HG02870 (cell line): ENCODE measurements at regions not wholly inside any gene's neighbourhood (a gene's known extent, or its start where the extent isn't known, plus 50 kb on each side); places are given as distances from the start of the nearest gene placed in this dataset.

Experiments
- ATAC-seq: cut with Tn5 transposase; IDR thresholded peaks from one replicate; pipeline ENCODE4 v1.9.1; 2021; ENCODE audit warnings: mild to moderate bottlenecking, moderate library complexity; ENCODE audit not compliant: unreplicated experiment

DNA sequence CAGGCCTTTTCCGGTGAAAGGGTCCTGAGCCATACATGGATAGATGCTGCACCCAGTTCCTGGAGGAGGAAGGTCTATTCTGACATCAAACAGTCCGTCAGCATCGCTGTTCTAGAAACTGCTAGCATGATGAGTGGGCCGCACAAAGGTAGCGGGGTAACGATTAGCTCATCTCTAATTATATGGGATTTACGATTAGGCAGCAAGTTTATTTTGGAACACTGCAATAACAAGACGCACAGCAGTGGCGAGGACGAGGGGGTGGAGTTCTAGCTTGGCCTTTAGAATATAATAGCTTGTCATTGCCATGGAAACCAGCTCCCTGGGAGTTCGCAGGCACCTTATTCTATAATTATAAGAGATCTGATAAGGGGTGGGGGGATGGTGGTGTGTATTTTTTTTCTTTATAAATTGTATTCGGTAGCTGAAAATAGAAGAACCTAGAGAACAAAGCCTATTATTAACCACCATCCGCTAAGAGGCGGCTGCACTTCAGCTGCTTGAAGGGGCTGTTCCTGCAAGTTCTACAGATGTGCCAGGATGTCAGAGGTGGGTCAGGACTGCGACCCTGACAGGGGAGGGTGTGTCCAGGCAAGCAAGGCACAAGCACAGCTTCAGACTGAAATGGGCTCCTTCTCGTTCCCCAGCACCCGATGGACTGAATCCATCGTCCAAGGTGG is 311.0 kb downstream of the AGTPBP1 start:
- no peak for ATAC-seq

DNA sequence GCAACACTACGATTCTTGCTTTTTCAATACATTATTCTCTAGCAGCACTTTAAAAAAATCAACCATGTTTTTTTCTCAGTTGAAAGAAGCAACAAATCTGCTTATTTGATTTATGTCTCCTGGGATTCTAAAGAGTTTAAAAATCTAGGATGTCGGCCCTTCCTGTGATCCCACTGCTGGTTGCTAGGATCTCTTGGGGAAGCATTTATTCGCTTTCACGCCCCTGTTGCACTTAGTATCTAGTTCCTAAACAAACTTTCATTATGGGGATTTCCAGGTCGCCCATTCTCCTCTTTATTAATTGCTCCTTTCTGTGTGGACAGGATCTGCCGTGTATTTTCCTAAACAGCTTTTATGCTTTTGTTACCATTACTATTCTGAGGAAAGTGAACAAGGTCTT is 313.5 kb downstream of the AGTPBP1 start:
- ATAC-seq, result no peak

DNA sequence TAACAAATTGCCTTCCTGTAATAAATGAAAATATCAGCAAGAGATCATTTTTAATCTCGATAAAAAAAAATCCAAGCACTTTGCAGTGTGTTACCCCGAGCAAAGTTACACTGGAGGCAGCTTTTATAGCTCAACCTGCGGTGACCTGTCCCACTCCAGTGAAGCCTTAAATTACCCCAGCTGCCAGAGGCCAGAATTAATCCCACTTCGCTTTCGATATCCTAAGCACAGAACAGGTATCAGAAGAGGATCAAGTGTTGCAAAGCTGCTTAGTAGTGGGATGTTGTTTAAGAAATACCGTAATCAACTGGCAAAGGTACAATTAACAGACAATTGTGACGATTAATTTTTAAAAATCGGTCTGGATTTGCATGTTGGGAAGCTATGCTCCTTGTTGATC is 314.0 kb downstream of the AGTPBP1 start:
- no peak for ATAC-seq

DNA sequence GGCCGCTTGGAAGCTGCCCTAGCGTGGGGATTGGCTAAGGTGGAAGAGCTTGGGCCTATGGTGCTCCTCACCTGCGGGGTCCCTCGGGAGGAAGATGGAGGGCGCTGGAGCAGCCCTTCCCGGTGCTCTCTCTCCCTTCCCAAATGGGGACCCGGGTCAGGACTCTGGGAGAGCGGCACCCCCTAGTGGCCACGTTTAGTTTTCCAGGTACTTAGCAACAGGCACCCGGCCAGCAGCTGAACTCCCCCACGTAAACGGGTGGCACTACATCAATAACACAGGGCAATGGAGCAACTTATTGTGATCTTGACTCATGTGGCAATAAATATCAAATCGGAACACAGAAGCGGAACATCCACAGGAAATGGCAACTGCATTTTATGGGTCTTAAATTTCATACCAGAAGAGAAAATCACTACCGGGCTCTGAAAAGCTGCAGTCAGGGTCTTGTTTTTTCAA is 316.6 kb downstream of the AGTPBP1 start:
- peak; percentile 53 for ATAC-seq

DNA sequence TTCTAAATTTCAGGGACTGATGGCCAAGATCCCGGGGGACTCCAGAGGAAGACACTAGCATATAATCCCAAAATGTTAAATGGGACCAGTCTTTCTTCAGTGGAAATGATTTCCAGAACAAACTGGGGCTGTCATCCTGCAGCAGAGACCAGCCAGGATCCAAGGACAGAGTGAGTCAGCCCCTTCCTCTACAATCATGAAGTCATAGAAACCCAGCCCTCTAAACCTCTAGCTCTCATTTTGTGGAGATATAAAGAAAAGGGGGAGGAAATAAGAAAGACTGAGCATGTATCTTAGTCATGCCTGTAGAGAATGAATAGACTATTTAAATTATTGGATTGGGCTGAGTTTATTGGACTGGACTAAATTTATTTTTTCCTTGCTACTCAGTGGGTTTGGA is 318.3 kb downstream of the AGTPBP1 start:
- ATAC-seq, result no peak

DNA sequence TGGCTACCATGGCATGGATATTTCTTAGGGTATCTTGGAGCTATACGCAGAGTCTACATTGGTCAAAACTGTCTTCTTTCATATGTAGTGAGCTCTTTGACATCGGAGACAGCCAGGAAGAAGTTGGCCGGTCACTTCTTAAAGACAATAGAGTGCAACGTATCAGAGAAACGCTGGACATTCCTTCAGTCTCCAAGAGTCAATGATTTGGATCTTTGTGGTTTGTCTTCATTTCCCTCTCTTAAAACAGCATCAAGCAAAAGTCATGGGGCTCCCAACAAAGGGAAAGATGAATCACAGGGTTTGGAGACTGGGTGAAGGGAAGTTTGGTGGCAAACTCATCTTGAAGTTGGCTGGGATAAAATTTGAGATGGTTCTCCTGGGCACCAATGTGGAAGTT is 320.1 kb downstream of the AGTPBP1 start:
- no peak for ATAC-seq

DNA sequence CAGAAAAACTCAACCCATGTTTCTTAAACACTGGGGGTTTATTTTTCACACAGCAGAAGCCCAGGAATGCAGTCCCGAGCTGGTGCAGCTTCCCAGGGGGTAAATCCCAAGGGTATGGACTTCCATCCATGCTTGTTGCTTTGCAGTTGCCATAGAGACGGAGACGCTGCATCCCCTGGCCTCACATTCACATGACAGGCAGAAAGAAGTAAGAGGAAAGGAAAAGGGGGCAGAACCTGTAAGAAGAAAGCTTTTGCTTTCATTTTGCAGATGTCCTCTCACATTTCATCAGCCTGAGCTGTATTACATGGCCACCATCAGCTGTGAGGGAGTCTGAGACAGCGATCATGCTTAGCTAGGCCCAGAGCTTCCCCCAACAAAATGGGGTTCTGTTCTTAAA is 321.0 kb downstream of the AGTPBP1 start:
- no peak for ATAC-seq

DNA sequence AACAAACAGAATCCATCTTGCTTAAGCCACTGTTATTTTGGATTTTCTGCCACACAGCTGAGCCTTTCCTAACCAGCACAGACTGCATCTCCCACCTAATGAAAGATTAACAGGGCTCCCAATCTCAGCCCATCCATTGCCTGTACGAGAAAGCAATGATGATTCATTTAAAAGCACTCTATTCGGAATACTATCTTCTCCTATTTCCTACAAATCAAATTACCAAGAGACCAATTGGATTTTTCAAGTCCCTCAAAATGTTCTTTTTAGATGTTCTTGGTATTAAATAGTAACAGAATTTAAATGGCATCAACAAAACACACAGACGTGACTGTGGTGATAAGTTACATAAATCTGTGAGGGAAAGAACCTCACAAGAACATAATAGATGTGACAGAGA is 324.1 kb downstream of the AGTPBP1 start:
- ATAC-seq, result no peak

DNA sequence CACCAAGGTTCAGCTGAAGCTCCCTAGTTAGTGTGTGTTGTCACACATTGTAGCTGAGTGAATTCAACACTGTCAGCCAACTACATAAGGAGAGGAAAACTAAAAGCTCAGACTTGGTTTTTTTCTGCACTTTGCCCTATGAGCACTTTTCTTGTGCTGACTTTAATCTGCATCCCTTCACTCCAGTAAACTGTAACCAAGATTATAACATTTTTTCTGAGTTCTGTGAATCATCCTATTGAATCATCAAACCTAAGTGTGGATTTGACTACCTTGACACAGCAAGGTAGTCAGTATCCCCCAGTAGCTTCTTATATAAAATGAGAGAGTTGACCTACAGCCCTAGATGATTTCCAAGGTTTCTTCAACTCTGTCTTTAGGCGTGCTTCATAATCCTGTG is 325.0 kb downstream of the AGTPBP1 start:
- no peak for ATAC-seq

DNA sequence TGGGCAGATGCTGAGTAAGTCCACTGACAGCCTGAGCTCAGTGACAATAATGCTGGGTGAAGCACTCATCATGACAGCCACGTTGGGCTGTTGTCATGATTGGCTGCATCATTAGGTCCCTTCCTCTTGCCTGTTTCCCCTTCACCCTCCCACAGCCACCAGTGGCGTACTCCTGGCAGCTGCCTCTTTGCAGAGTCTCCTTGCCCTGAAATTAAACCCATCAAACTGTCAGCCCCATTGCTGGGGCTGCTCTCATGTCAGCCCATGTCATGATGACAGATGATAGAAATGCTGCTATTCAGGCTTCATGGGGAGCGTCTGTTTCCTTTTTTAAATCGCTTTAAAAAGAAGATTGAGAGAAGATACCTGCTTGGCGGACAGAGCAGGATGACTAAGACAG is 327.4 kb downstream of the AGTPBP1 start:
- no peak for ATAC-seq

DNA sequence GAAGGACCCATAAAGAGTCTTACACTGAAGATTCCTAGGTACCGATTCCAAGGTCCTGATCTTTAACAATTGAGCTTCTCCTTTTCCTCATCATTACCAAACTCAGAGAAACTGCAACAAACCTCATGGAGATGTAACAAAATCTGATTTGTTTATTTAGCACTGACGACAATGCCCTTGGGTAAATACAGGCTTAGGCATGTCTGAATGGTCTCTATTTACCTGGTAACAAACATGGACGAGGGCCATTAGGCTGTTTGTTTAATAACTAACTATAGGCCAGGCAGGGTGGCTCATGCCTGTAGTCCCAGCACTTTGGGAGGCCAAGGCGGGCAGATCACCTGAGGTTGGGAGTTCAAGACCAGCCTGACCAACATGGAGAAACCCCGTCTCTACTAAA is 333.3 kb downstream of the AGTPBP1 start:
- no peak for ATAC-seq

DNA sequence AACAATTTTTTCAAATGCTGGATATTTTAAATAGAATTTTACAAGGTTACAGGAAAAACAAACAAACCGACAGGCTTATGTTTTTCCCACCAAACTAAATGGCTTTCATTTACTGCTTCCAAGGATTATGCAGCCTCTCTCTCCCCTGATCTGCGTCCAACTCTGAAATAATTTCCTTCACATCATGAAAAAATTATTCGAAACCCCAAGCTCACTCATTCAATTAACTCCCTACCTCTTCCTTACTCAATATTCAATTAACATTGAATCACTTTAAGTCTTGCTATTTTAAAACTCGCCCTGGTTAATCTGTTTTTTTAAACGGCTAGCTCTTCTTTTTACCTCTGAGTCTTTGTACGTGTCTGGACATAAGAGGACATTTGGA is 336.2 kb downstream of the AGTPBP1 start:
- ATAC-seq, result no peak

DNA sequence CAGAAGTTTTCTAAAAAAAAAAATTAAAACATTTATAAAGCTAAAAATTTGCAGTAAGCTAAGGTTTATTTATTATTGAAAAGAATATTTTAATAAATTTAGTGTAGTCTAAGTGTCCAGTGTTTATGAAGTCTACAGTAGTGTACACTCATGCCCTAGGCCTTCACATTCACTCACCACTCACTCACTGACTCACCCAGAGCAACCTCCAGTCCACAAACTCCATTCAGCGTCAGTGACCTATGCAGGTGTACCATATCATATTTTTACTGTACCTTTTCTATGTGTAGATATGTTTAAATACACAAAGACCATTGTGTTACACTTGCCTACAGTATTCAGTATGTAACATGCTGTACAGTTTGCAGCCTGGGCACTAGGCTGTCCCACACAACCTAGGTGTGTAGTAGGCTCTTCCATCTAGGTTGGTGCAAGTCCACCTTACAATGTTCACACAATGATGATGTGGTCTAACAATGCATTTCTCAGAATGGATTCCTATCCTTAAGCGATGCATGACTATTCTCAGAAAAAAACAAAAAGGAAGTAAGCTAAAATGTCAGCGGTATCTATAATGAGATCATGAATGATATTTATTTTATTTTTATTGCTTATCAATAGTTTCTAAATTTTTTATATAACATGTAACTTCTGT is 336.7 kb downstream of the AGTPBP1 start:
- no peak for ATAC-seq

DNA sequence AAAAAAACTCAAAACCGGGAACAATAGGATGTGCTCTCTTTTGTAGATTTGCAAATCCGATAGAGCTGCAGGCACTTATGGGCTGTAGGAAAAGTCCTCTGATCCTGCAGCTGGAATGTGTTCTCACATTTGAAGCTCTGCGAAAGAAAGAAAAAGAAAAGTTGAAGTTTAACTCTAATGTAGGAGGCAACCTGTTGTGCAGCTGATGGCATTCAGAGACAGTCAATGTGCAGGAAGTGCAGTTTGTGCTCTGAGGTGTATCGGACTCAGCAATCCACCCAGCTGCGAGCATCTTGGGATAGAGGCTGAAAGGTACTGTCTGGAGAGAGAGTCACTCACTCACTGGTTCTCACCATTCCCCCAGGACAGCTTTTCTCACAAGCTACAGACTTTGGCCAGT is 339.2 kb downstream of the AGTPBP1 start:
- ATAC-seq, result no peak

DNA sequence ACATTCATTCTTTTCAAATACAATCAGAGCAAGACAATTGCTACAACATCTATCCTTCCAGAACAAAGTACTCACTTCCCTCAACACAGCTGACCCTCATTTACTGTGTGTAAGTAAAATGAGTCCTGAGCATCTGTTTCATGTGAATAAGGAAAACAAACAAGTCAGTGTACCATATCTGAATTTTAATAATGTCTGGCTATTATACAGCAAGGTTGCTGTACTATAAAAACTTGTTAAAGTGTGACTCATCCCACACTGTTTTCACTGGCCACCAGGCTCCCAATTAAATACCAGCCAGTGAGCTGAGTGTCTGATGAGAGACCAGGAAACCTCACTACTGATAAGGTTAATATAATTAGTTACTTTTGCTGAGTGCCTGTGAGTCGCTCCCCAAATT is 339.8 kb downstream of the AGTPBP1 start:
- no peak for ATAC-seq

DNA sequence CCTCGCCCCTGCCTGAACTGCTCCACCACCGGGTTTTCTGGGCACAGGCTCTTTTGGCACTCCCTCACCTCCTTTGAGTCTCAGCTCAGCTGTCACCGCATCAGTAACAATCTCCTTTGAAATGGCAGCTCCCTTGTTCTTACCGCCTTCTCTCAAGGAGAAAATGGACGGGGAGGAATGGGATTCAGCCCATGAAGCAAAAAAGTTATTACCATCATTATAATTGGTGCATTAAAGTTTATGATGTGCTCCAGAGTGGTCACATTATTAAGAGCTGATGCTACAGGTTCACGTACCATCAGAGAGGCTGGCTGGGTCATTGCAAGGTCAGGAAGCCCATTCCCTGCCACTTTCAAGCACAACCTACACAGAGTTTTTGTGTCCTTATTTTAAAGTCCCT is 344.7 kb downstream of the AGTPBP1 start:
- ATAC-seq, result no peak

DNA sequence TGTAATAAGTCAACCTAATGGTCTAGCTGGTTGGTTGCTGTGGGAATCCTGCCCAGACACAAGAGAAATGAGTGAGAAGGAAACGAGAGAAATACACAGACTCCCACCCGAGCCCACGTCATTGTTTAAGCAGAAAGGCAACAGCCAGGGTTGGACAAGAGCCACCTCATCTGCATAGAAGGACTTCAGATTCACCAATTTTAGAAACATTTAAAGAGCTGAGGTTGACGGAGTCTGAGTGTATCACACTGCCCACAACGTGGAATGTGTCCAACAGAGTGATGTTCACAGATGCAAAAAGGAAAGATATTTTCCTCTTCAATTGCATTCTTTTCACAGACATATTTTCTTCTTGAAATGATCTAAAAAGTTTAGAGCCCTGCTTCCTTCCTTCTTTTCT is 349.5 kb downstream of the AGTPBP1 start:
- ATAC-seq, result no peak

DNA sequence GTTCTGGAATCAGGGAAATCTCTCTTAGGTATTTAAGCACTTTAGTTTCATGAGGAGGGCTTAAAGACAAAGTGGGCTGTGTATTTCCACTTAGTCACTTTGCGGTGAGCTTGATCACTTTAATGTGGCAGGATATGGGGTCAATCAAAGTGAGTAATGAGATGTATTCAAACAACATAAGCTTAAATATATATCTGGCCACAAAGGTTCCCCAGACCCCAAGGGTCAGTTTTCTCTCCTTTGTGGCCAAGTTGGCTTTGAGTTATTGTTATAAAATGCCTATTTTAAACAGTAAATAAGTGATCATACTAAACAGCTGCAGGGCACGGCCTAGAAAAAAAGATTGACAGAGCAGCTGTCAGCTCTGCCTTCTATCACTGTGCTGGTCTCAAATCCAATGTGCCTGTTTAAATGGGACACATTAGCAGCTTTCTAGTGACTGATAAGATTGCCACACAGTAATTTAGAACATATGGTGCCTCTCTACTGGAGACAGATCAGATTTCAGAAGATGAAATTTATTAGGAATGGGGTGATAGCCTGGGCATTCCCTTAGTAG is 363.9 kb downstream of the AGTPBP1 start:
- ATAC-seq, result no peak

DNA sequence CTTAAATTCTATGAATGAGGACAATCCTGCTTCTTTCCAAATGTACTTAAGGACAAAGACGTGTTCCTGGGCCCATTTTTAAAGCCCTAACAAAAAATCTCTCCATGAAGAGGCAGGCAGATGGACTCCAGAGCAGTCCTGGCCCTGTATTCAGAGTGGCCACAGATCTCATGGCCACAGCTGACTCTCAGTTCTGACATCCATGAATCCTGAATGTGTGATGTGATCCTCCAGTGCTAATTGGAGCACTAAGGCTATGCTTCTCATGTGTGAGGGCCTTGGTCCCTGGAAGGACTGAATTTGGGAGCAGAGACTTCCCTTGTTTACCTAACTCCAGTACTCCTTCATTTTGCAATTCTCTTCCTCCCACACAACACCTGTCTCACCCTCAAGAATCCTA is 373.0 kb downstream of the AGTPBP1 start:
- no peak for ATAC-seq

DNA sequence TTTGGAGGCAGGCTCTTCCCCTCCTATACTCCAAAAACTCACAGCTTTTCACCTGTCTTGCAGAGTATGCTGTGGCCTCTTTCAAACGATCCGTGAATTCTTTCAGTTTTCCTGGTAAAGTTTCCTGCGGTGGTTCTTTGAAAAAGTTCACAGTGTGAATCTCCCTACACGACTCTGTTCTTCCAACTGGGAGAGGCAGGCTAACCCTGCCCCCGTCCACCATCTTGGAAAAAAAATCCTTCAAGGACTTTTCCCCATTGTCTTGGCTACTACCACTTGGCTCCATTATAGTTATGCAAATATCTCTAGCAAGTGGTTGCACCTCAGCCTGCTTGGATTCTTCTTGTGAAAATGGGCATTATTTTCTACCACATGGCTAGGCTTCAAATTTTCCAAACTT is 382.6 kb downstream of the AGTPBP1 start:
- no peak for ATAC-seq

DNA sequence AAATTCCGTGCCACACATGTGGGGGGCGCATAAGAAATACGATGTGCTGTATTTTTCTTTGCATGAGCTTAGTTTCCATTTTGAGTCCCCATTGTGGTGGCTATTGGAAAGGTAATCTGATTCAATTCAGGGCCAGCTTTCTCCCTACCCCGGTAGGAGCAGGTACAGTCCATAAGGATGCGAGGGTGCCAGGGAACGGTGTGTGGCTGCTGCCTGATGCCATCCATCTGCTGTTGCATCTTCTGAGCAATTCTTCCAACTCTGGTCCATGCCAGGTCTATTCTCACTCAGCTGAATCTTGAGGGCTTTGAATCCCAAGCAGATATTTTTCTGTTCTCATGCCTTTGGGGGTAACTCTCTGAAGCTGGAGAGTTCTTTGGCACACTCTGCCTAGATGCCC is 392.7 kb downstream of the AGTPBP1 start:
- no peak for ATAC-seq

DNA sequence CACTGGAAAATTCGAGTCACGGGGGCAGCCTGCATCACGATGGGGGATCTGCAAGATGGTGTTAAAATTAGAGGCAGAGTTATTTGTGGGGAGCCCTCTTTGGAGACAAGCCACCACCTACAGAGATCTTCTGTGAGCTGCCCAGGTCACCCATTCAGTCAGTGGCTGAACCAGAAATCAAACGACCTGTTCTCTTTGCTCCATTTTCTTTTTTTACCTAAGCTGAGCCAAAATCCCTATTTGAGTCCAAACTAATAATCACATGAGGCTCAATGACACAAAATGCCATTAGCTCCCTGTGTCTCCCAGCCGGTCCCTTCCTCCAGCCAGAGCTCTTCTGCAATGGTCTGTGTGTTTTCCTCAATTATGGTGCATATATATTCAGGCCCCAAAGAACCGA is 394.2 kb downstream of the AGTPBP1 start:
- ATAC-seq, result no peak

DNA sequence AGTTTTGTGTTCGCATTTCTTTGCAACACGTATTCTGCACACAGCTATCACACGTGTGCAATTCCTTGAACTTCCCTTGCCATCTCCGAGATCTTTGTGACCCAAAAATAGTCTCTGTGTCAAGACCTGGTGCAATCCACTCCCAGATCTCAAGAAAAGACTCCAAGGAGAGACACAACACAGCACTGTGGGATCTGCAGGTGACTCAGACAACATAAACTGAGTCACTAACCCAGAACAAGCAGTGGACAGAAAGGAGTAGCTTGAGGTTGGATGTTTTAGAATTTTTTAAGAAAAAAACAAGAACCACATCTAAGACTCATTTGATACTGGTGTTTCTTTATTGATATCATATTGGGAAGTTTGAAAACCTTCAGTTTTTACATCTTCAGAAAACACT is 396.9 kb downstream of the AGTPBP1 start:
- no peak for ATAC-seq
